ENCODE measurements at regions not wholly inside any gene's neighbourhood (a gene's known extent, or its start where the extent isn't known, plus 50 kb on each side); places are given as distances from the start of the nearest gene placed in this dataset.

- Histone ChIP-seq H3K4me2 (ENCODE audit: control insufficient read depth, insufficient read depth) (no peak overlapping the region), H3K9ac (ENCODE audit: control insufficient read depth, insufficient read depth, low read length) (no peak overlapping the region), H3K27ac (ENCODE audit: control insufficient read depth, insufficient read depth) (no peak overlapping the region), H3K27me3 (replicated peaks in 1 of 2; ENCODE audit: control insufficient read depth in 2 of 2, insufficient read depth in 2 of 2, low read length in 1 of 2) (no peaks in the 10 kb centered on the region; a peak in 1 of 4 replicates), H3K79me2 (ENCODE audit: control insufficient read depth, insufficient read depth, low read length) (no peaks in the 10 kb centered on the region), H3K36me3 (ENCODE audit: control insufficient read depth in 2 of 2, insufficient read depth in 2 of 2, low read length in 1 of 2) (no peaks in the 10 kb centered on the region), H3K4me1 (ENCODE audit: control insufficient read depth, insufficient read depth, low read length) (no peaks in the 10 kb centered on the region), H4K20me1 (ENCODE audit: control insufficient read depth, insufficient read depth) (no peaks in the 10 kb centered on the region), H3K9me3 (replicated peaks; ENCODE audit: control insufficient read depth, insufficient read depth, low read length) (no peaks in the 10 kb centered on the region), H2AFZ (ENCODE audit: control insufficient read depth, low read depth, low read length) (no peak overlapping the region), H3K4me3 (no peak overlapping the region)
- in situ Hi-C loops (cut with MboI) (no loop called here), intact Hi-C loops (cut with micrococcal nuclease; ENCODE audit: unreplicated experiment) (no loop called here)
- ChIA-PET CTCF (interaction anchor here (0.6 kb wide), 1 partner anchor 706 kb away, joined by 3 read pairs; no protein-coding TSS in a partner anchor), SMC1A (ENCODE audit: uncharacterized antibody, unreplicated experiment) (no interaction called here), RAD21 (ENCODE audit: unreplicated experiment) (no interaction called here), POLR2A (interaction anchor here (0.7 kb wide), 1 partner anchor 949 kb away, joined by 3 read pairs; no protein-coding TSS in a partner anchor)
- ATAC-seq (no peak), FAIRE-seq (no peak), DNase-seq (ENCODE audit: low read depth, low spot score) (no peak)
- 13% methylated on average over 2 of the region's 2 CpGs for WGBS (ENCODE audit: insufficient coverage, insufficient replicate concordance, low lambda C conversion rate, missing lambda C conversion rate)
- BruUV-seq (replicated peaks) = no TSS peak
- TF ChIP-seq TBL1XR1 (IDR thresholded peaks at IDR 0.05; ENCODE audit: low read depth, low read length) (no peak), CUX1 (IDR thresholded peaks at IDR 0.05; ENCODE audit: insufficient replicate concordance, low read depth, low read length) (no peak), SRF (IDR thresholded peaks at IDR 0.05; ENCODE audit: low read depth in 2 of 2, low read length in 2 of 2) (no peak), ZNF384 (IDR thresholded peaks at IDR 0.05; ENCODE audit: borderline replicate concordance, low read depth, low read length) (no peak)
Observed at GRCh38 chr7:118026791-118027190, 153.6 kb upstream of the CTTNBP2 start.
